ENCODE measurements at regions not wholly inside any gene's neighbourhood (a gene's known extent, or its start where the extent isn't known, plus 50 kb on each side); places are given as distances from the start of the nearest gene placed in this dataset.

DNA sequence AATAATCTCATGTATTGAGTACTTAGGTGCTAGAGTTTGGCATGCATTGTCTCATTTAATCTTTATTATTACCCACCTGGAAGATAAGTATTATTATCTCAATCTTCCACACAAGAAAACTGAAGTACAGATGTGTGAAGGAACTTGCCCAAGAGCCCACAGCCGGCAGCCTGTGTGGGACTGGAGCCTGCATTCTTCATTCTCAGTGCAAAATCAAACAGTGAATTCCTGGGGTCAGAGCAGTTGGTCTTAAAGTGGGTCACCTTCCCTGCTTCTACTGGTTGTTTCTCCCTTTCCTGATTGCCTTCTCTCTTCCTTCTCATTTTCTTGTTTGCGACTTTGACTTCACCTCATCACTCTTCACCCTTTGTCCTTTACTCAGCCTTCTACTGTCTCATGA is 144.7 kb upstream of the LYZL1 start:
- TF ChIP-seq, protein P1, sequence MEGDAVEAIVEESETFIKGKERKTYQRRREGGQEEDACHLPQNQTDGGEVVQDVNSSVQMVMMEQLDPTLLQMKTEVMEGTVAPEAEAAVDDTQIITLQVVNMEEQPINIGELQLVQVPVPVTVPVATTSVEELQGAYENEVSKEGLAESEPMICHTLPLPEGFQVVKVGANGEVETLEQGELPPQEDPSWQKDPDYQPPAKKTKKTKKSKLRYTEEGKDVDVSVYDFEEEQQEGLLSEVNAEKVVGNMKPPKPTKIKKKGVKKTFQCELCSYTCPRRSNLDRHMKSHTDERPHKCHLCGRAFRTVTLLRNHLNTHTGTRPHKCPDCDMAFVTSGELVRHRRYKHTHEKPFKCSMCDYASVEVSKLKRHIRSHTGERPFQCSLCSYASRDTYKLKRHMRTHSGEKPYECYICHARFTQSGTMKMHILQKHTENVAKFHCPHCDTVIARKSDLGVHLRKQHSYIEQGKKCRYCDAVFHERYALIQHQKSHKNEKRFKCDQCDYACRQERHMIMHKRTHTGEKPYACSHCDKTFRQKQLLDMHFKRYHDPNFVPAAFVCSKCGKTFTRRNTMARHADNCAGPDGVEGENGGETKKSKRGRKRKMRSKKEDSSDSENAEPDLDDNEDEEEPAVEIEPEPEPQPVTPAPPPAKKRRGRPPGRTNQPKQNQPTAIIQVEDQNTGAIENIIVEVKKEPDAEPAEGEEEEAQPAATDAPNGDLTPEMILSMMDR (IDR thresholded peaks at IDR 0.05), result no peak
- TF ChIP-seq SIN3A (IDR thresholded peaks at IDR 0.05; ENCODE audit: borderline replicate concordance, insufficient read depth, low read depth, low read length) (no peak), POLR2AphosphoS5 (IDR thresholded peaks at IDR 0.05; ENCODE audit: low read depth, low read length) (no peak), TCF7L2 (IDR thresholded peaks at IDR 0.05; ENCODE audit: low read depth, low read length) (no peak), REST (IDR thresholded peaks at IDR 0.05; ENCODE audit: insufficient read depth in 1 of 2, low read depth in 2 of 2, low read length in 1 of 2) (no peak)

Data from Panc1 (cell line).